ENCODE measurements at regions not wholly inside any gene's neighbourhood (a gene's known extent, or its start where the extent isn't known, plus 50 kb on each side); places are given as distances from the start of the nearest gene placed in this dataset.

GRCh38 chr11:45037434-45038005, 86.8 kb upstream of the TP53I11 start:
- DNase-seq: no peak

- no peak for DNase-seq
Measured at GRCh38 chr11:45038923-45039322, 88.2 kb upstream of the TP53I11 start.

- DNase-seq: peak; percentile 90
Measured at GRCh38 chr11:45041596-45041995, 90.9 kb upstream of the TP53I11 start.

GRCh38 chr11:45042560-45042959, 91.9 kb upstream of the TP53I11 start:
- no peak for DNase-seq

GRCh38 chr11:45043755-45044475, 93.2 kb upstream of the TP53I11 start:
- DNase-seq: no peak

GRCh38 chr11:45045683-45046471, 95.2 kb upstream of the TP53I11 start:
- no peak for DNase-seq

- DNase-seq: no peak
Measured at GRCh38 chr11:45048313-45048841, 97.7 kb upstream of the TP53I11 start.

GRCh38 chr11:45048870-45049691, 97.4 kb upstream of the PRDM11 start:
- DNase-seq: peak; percentile 96

GRCh38 chr11:45050111-45050510, 96.3 kb upstream of the PRDM11 start:
- DNase-seq: peak; percentile 21

- DNase-seq: no peak
Measured at GRCh38 chr11:45051621-45052020, 94.8 kb upstream of the PRDM11 start.

- DNase-seq: no peak
Measured at GRCh38 chr11:45052361-45052760, 94.1 kb upstream of the PRDM11 start.

GRCh38 chr11:45053736-45054446, 92.5 kb upstream of the PRDM11 start:
- peak; percentile 34 for DNase-seq

- no peak for DNase-seq
Measured at GRCh38 chr11:45054956-45055355, 91.5 kb upstream of the PRDM11 start.

GRCh38 chr11:45056529-45056928, 89.9 kb upstream of the PRDM11 start:
- DNase-seq: no peak

- DNase-seq: no peak
Measured at GRCh38 chr11:45057938-45058646, 88.3 kb upstream of the PRDM11 start.

- no peak for DNase-seq
Measured at GRCh38 chr11:45058647-45058950, 87.8 kb upstream of the PRDM11 start.

GRCh38 chr11:45060707-45061106, 85.7 kb upstream of the PRDM11 start:
- DNase-seq: no peak

- no peak for DNase-seq
Measured at GRCh38 chr11:45061641-45062040, 84.8 kb upstream of the PRDM11 start.

GRCh38 chr11:45062115-45062514, 84.3 kb upstream of the PRDM11 start:
- no peak for DNase-seq

GRCh38 chr11:45062974-45063635, 83.3 kb upstream of the PRDM11 start:
- no peak for DNase-seq

- no peak for DNase-seq
Measured at GRCh38 chr11:45063669-45064068, 82.8 kb upstream of the PRDM11 start.
